Liver (tissue), 8 donors: ENCODE measurements at regions not wholly inside any gene's neighbourhood (a gene's known extent, or its start where the extent isn't known, plus 50 kb on each side); places are given as distances from the start of the nearest gene placed in this dataset.

Experiments
- DNase-seq: peaks from one replicate; pipeline ENCODE4 v3.0.0-alpha.2; 2017; ENCODE audit warnings: low spot score
- H3K27ac ChIP-seq, 2 donors: one replicate each; pipeline ENCODE4 v1.7.0; 2013; ENCODE audit warnings: inconsistent platforms in 2 of 2, low read length in 2 of 2, control low read depth in 1 of 2, low read depth in 1 of 2, mild to moderate bottlenecking in 1 of 2
- H3K27me3 ChIP-seq, 4 donors: one replicate each; pipeline versions ENCODE4 v1.6.1 to v1.7.0; 2013; ENCODE audit warnings: low read length in 3 of 4, inconsistent platforms in 1 of 4, mild to moderate bottlenecking in 1 of 4, moderate library complexity in 1 of 4; ENCODE audit not compliant: control insufficient read depth in 4 of 4, insufficient read depth in 4 of 4
- H3K36me3 ChIP-seq, 4 donors: one replicate each; pipeline versions ENCODE4 v1.6.1 to v1.7.0; 2013; ENCODE audit warnings: low read length in 3 of 4, mild to moderate bottlenecking in 3 of 4, low read depth in 1 of 4, moderate library complexity in 1 of 4; ENCODE audit not compliant: control insufficient read depth in 4 of 4, insufficient read depth in 3 of 4
- H3K4me1 ChIP-seq, 4 donors: one replicate each; pipeline versions ENCODE4 v1.6.1 to v1.7.0; 2013; ENCODE audit warnings: low read length in 3 of 4, mild to moderate bottlenecking in 3 of 4, moderate library complexity in 1 of 4; ENCODE audit not compliant: control insufficient read depth in 4 of 4, insufficient read depth in 4 of 4
- H3K4me3 ChIP-seq, 3 donors: one replicate each; pipeline versions ENCODE4 v1.6.1 to v1.7.0; 2013; ENCODE audit warnings: low read length in 3 of 3, control low read depth in 1 of 3, low read depth in 1 of 3, mild to moderate bottlenecking in 1 of 3
- H3K9ac ChIP-seq, 2 donors: one replicate each; pipeline ENCODE4 v1.7.0; 2013; ENCODE audit warnings: low read length in 2 of 2, mild to moderate bottlenecking in 2 of 2, moderate library complexity in 2 of 2, control low read depth in 1 of 2, low read depth in 1 of 2
- H3K9me3 ChIP-seq, 4 donors: one replicate each; pipeline versions ENCODE4 v1.6.1 to v1.7.0; 2013; ENCODE audit warnings: low read length in 3 of 4; ENCODE audit not compliant: control insufficient read depth in 4 of 4
- ATF3 ChIP-seq: IDR thresholded peaks from 2 replicates; pipeline ENCODE4 v1.6.1; 2016; ENCODE audit warnings: antibody characterized with exemption
- CTCF ChIP-seq: fragments of 150-350 bp; IDR thresholded peaks from 2 replicates; pipeline ENCODE4 v1.5.1; 2017; ENCODE audit warnings: improper control_type of control experiment, low read depth, low read length; ENCODE audit not compliant: missing input control
- EGR1 ChIP-seq, 2 donors: IDR thresholded peaks; 2 replicates each; pipeline ENCODE4 v1.6.1; 2016 to 2018; ENCODE audit warnings: antibody characterized with exemption in 2 of 2, low read depth in 2 of 2
- FOXA1 ChIP-seq: IDR thresholded peaks from 2 replicates; pipeline ENCODE4 v1.6.1; 2016; ENCODE audit warnings: antibody characterized with exemption
- FOXA2 ChIP-seq: IDR thresholded peaks from 2 replicates; pipeline ENCODE4 v1.6.1; 2016; ENCODE audit warnings: antibody characterized with exemption
- GABPA ChIP-seq, 2 donors: IDR thresholded peaks in 1 of 2; conservative IDR thresholded peaks in 1 of 2; 2 replicates each; pipeline ENCODE4 v1.6.1; 2016; ENCODE audit warnings: antibody characterized with exemption in 2 of 2, mild to moderate bottlenecking in 1 of 2, moderate library complexity in 1 of 2
- HNF4A ChIP-seq, 2 donors: conservative IDR thresholded peaks; 2 replicates each; pipeline ENCODE4 v1.6.1; 2016; ENCODE audit warnings: antibody characterized with exemption in 2 of 2, mild to moderate bottlenecking in 2 of 2
- HNF4G ChIP-seq: IDR thresholded peaks from 2 replicates; pipeline ENCODE4 v1.6.1; 2016; ENCODE audit warnings: antibody characterized with exemption
- JUND ChIP-seq, 2 donors: IDR thresholded peaks; 2 replicates each; pipeline ENCODE4 v1.6.1; 2016; ENCODE audit warnings: antibody characterized with exemption in 2 of 2
- MAX ChIP-seq: IDR thresholded peaks from 2 replicates; pipeline ENCODE4 v1.6.1; 2016; ENCODE audit warnings: antibody characterized with exemption
- NR2F2 ChIP-seq: IDR thresholded peaks from 2 replicates; pipeline ENCODE4 v1.6.1; 2016; ENCODE audit warnings: antibody characterized with exemption
- RAD21 ChIP-seq, 2 donors: IDR thresholded peaks; 2 replicates each; pipeline ENCODE4 v1.6.1; 2016; ENCODE audit warnings: antibody characterized with exemption in 2 of 2, mild to moderate bottlenecking in 2 of 2
- REST ChIP-seq: IDR thresholded peaks from 2 replicates; pipeline ENCODE4 v1.6.1; 2016; ENCODE audit warnings: antibody characterized with exemption, mild to moderate bottlenecking
- RXRA ChIP-seq, 2 donors: IDR thresholded peaks; 2 replicates each; pipeline ENCODE4 v1.6.1; 2017 to 2018; ENCODE audit warnings: antibody characterized with exemption in 2 of 2, mild to moderate bottlenecking in 1 of 2
- SP1 ChIP-seq: IDR thresholded peaks from 2 replicates; pipeline ENCODE4 v1.6.1; 2018; ENCODE audit warnings: antibody characterized with exemption, mild to moderate bottlenecking
- TAF1 ChIP-seq: conservative IDR thresholded peaks from 2 replicates; pipeline ENCODE4 v1.6.1; 2016; ENCODE audit warnings: antibody characterized with exemption, mild to moderate bottlenecking
- YY1 ChIP-seq: IDR thresholded peaks from 2 replicates; pipeline ENCODE4 v1.6.1; 2016; ENCODE audit warnings: antibody characterized with exemption, mild to moderate bottlenecking
- ZBTB33 ChIP-seq: IDR thresholded peaks from 2 replicates; pipeline ENCODE4 v1.6.1; 2016; ENCODE audit warnings: antibody characterized with exemption
- WGBS: extraction: QIAGEN DNeasy Blood & Tissue Kit; methylation state at CpG from one replicate; pipeline ENCODE4 v1.1.7; 2013; 5-methylcytosine and 5-hydroxymethylcytosine counted together
- donor health status: healthy.
- donor health status: healthy.
- donor health status: healthy.
- donor health status: healthy.
- donor health status: healthy.

- H3K9ac ChIP-seq = no peak overlapping the region
- 59% methylated on average over 3 of the region's 3 CpGs for WGBS
- DNase-seq = no peak
- H3K9me3 ChIP-seq = no peaks in the 10 kb centered on the region
- H3K27me3 ChIP-seq = no peaks in the 10 kb centered on the region
- H3K36me3 ChIP-seq = no peaks in the 10 kb centered on the region
- H3K27ac ChIP-seq = no peak overlapping the region
- TF ChIP-seq HNF4A (conservative IDR thresholded peaks at IDR 0.05) = no peak
- no peak for TF ChIP-seq ZBTB33
- no peak for TF ChIP-seq MAX
- no peak for TF ChIP-seq TAF1
- no peak for TF ChIP-seq FOXA1
- TF ChIP-seq SP1 = no peak
- TF ChIP-seq FOXA2 = no peak
- TF ChIP-seq ATF3 = no peak
- TF ChIP-seq RAD21 (IDR thresholded peaks at IDR 0.05) = no peak
- TF ChIP-seq NR2F2 = no peak
- TF ChIP-seq RXRA (IDR thresholded peaks at IDR 0.05) = no peak
- TF ChIP-seq HNF4G = no peak
- no peak for TF ChIP-seq REST
- no peak for TF ChIP-seq CTCF
- TF ChIP-seq YY1 = no peak
- TF ChIP-seq JUND (IDR thresholded peaks at IDR 0.05) = no peak
- TF ChIP-seq EGR1 (IDR thresholded peaks at IDR 0.05; ENCODE audit: low read depth in 2 of 2) = no peak
- no peak for TF ChIP-seq GABPA (IDR thresholded peaks at IDR 0.05 in 1 of 2, conservative IDR thresholded peaks at IDR 0.05 in 1 of 2)
- H3K4me1 ChIP-seq = peaks cover 0 to 6% (median 3%) of the 10 kb centered on the region in 4 donors
- H3K4me3 ChIP-seq = no peak overlapping the region
Observed at GRCh38 chr15:35956056-35956455, 410.1 kb upstream of the DPH6 start.

GRCh38 chr15:35958021-35958420 lies 412.1 kb upstream of the DPH6 start:
- 78% methylated on average over 2 of the region's 2 CpGs for WGBS

More at GRCh38 chr15:35958021-35958420, 412.1 kb upstream of the DPH6 start:
- Histone ChIP-seq H3K36me3 (no peaks in the 10 kb centered on the region), H3K9me3 (no peaks in the 10 kb centered on the region), H3K4me3 (no peak overlapping the region), H3K27ac (no peak overlapping the region), H3K9ac (no peak overlapping the region), H3K4me1 (peaks cover 0 to 5% (median 2%) of the 10 kb centered on the region in 4 donors), H3K27me3 (no peaks in the 10 kb centered on the region)
- no peak for TF ChIP-seq REST
- no peak for TF ChIP-seq RAD21 (IDR thresholded peaks at IDR 0.05)
- no peak for TF ChIP-seq JUND (IDR thresholded peaks at IDR 0.05)
- no peak for TF ChIP-seq SP1
- TF ChIP-seq FOXA2 = no peak
- no peak for TF ChIP-seq NR2F2
- no peak for TF ChIP-seq HNF4A (conservative IDR thresholded peaks at IDR 0.05)
- no peak for TF ChIP-seq FOXA1
- TF ChIP-seq MAX = no peak
- no peak for TF ChIP-seq YY1
- no peak for TF ChIP-seq HNF4G
- no peak for DNase-seq
